NCI-H2171 (cell line): ENCODE measurements at regions not wholly inside any gene's neighbourhood (a gene's known extent, or its start where the extent isn't known, plus 50 kb on each side); places are given as distances from the start of the nearest gene placed in this dataset.

Experiments used
- DNase-seq: peaks from one replicate; lab custom pipeline; 2025; lab: John Stamatoyannopoulos, UW

DNA sequence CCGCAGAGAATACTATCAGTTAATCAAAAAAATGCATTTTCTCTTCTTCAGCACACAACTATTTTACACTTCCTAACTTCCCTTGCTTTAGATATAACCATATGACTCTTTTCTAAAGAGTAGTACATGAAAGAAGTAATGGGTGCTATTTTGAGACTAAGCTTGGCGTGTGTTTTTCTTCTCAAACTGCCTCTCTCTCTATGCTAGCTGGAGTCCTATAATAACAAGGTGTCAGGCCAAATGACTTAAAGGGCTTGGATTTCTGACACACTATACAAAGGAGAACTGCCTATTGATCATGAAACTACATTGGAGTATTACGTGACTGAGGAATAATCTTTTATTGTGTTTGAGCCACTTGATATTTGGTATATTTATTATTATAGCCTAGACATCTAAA lies 1330.1 kb upstream of the SPRY2 start:
- no peak for DNase-seq

DNA sequence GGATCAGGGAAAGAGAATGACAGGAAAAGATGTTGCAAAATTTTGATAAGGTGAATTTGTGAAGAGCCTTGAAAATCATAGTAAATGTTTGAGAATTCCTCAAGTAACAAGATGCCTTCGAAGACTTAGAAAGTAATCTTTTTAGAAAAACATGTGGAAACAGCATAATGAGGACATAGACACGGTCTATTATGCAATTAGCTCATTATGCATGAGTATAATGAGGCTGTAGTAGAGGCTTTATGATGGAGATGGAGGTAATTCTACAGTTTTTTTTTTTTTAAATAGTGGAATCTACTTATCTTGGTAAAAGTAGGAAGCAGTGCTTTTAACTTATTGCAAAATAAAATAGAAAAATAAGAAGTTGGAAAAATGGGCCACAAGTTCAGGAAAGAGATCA lies 1329.1 kb upstream of the SPRY2 start:
- no peak for DNase-seq

DNA sequence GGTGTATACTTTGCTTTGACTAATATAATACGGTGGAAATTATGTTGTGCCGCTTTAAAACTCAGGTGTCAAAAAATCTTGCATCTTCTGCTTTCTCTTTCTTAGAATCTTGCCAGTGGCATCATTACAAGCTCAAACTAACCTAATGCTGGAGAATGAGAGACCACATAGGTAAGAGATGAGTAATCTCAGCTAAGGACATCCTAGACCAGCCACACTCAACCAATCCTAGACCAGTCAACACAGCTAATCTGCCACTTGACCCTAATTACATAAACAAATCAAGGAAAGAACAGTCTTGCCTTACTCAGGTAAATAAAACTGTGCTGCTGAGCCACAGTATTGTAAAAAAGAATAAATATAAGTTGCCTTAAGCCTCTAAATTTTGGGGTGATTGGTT lies 1323.9 kb upstream of the SPRY2 start:
- no peak for DNase-seq

DNA sequence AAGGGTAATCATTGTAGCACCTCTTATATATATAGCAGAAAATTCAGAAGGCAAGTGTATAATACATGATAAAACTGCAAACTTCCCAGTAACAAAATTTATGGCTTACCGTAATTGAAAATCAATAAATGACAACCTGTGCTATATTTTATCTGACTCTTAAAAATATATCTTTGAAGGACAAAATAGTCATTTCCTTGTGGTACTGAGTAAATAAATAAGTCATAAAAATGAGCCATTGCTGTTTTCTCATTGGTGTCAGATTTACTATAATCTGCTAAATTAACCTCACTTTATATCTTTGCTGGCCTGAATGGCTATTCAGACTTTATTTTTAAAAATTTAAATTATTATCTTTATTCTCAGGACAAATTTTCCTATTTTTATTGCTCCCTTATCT lies 1319.1 kb upstream of the SPRY2 start:
- DNase-seq = no peak

DNA sequence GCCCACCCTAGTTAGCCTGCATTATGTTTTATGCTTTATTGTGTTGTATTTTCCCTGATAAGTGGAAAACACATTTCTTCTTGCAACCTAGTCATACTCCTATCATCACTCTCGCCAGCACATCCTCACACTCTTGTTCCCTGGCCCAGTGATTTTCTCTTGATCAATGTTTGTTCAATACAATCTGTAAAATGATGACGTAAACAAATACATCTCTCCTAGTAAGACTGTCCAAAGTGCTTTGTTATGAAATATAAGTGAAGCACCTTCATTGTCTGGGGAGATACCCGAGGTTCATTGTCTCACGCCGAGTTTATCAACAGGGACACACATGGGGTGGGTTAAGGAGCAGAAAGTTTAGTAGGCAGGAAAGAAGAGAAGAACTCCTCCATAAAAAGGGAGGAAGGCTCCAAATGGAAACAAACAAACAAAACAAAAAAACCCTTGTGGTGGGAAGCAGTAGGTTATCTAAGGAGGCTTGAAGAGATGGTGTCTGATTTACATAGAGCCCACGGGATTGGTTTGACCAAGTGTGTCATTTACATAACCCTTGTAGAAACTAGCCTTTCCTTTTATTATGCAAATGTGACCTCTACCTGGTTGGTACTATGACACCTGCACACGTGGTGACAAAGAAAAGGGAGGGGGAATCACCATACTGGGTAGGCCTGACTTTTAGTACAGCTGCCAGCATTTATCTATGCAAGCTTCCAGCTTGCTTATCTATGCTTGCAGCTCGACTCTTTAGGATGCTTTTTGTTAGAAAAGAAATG lies 1317.9 kb upstream of the SPRY2 start:
- DNase-seq = no peak

DNA sequence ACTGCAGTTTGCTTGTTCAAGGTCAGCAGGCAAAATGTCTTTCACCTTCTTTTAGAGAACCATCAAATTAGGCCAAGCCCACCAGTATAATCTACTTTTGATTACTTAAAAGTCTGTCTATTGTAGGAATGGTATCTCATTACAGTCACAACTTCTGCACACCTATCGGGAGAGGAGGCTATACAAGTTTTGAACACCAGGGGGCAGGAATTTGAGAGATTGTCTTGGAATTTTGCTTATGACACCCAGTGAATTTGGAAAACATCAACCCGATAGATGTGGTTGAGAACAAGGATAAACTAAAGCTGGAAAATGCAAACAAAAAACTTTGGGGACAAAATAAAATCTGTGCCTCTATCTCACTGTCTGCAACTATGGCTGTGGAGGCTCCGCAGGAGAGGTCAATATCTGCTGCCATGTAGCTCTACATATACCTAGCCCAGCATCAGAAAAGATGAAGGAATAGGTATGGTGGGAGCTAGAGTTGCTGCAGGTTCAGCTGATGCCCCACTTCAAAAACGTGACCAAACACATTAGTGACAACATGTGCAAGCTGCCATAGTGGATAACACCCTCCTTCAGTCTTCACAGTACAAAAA lies 1299.2 kb upstream of the SPRY2 start:
- DNase-seq = no peak

DNA sequence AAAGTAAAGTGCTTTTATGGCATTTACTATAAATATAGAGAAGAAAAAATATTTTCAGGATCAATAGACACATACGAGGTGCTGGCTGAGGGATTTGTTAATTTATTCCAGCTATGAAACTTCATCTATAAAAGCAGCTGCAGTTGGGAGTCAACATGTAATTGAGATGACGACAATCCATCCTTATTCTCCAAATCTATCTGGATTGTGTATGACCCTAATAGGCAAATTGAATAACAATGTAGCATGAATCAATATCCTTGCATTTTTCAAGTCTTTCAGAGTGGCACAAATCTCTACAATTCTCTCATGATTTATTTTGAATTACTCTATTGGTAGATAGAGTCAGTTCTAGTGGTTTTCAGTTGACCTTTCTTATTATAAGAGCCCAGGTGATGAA lies 1296.5 kb upstream of the SPRY2 start:
- no peak for DNase-seq

DNA sequence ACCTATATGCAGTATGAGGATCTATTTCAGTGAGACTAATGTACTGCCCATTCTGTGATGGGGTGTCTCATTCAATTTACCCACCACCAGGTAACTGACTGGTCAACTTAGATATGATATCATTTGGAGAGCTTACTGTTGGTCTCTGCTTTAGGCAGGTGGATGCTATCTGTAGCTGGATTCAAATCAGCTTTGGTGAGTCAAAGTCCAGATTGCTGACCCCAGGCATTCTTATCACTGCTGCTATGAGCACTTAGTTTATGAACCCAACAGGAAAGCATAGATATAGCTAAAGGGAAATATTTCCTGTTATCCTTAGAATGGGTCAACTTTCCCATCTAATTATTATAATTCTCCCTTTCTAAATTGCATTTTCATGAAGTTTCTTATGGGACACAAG lies 1295.2 kb upstream of the SPRY2 start:
- DNase-seq = no peak

DNA sequence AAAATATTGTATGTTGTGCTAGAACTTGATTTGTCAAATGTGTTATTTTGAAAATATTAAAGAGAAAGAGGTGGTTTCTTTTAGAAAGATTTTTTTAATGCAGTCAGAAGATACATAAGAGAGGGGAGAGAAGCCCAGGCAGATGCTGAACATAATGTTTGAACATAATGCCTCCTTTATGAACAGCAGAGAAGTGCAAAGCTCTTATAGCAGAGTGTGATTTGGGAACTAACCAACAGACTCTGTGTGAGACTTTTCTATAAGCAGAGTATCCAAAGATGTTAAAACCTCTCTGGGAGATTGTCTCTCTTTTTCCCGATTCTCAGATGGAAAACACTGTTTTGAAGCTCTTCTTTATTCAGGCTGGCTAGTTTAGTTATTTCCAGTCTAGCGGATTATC lies 1274.1 kb upstream of the SPRY2 start:
- no peak for DNase-seq

DNA sequence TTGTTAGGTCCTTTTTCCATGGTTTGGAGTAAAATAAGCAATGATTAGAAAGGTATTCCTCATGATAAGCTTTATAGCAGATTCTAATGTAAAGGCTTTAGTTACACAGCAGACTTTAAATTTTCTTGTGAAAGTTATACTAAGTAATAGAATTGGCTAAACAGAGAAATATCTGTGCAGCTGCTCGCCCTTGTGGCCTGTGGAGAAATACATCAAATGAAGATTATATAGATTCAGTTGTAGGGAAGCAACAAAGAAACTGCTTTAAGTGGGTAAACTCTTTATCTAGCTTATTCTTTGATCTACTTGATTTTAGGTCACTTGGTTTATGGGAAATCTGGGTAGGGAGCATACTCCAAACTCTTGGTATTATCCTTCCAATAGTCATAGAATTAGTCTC lies 1269.7 kb upstream of the SPRY2 start:
- no peak for DNase-seq

DNA sequence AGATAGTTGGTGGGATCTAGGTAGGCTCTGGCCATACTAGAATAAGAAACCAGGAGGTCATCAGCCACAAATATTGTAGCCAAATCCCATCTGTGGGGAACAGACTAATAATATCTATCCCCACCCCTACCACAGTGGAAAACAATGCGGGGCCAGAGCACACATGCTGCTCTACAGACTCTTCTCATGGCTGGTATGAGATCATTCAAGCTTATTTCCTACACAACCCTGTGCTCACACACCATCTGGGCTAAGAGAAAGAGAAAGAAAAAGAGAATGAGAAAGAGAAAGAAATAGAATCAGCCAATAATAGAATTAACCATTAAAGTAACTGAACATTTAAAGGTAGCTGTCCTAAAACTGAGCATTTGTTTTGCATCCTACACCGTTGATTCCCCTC lies 1268.4 kb upstream of the SPRY2 start:
- DNase-seq = no peak

DNA sequence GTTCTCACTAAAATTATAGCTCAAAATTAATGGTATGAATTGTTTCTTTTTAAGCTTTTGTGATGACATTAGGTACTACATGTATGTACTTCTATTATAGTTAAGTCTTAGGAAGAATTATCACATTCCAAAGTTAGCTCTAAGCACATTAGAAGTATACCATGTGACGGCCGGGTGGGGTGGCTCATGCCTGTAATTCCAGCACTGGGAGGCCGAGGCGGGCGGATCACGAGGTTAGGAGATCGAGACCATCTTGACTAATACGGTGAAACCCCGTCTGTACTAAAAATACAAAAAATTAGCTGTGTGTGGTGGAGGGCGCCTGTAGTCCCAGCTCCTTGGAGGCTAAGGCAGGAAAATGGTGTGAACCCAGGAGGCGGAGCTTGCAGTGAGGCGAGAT lies 1265.1 kb upstream of the SPRY2 start:
- DNase-seq = no peak

DNA sequence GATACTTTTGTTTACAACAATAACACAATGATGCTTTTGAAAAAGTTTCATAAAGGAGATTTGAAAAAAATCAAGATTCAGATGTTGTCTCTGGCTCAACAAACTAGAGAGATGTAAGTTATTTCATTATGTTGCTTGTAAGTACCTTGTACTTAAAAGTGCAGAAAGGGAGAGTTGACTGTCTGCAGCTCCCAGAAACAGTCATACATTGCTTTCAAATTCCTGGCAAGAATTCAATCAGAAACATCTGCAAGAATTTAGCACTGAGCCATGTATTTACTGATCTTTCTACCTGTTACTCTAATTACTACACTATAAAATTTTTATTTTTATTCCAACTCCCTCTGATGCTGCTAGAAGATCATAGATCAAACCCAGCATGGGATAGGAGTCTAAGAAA lies 1261.3 kb upstream of the SPRY2 start:
- no peak for DNase-seq

DNA sequence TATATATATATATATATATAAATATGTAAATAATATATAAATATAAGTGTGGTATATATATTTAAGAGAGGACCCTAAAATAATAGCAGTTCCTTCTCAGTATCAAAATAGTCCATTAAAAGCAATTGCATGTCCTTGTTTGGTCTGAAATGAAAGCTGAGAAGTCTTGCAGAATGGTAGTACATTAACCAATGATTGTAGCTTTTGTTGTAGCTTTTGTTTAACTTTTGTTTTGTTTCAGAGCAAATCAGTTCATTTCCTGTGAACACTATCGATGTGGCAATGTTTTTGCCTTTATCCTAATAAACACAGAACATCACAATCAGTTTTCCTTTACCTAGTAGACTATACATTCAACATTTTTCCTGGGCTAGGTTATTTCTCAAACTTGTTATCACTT lies 1256.2 kb upstream of the SPRY2 start:
- no peak for DNase-seq

DNA sequence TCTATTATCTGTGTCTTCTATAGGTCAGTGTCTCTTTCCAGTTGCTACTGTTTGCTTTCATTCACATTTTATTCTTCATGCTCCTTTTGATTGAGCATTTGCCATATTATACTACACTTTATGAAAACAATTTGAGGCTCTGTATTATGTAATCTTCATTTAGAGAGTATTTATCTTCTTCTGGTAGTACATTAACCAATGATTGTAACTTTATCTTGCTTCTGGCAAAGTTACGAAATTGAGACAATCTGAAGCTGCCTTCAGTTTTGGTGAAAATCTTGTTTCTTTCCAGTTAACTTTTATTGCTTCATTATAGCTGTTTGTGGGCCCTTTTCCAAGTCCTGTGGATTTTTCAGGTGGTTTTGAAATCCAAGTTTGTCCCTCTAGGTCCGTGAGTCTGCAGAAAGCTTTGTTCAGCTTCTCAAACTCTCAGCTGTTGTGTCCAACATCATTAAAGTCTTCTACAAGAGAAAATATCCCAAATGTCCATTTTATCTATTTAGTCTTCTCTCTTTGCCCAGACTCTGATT lies 1255.4 kb upstream of the SPRY2 start:
- DNase-seq = no peak

DNA sequence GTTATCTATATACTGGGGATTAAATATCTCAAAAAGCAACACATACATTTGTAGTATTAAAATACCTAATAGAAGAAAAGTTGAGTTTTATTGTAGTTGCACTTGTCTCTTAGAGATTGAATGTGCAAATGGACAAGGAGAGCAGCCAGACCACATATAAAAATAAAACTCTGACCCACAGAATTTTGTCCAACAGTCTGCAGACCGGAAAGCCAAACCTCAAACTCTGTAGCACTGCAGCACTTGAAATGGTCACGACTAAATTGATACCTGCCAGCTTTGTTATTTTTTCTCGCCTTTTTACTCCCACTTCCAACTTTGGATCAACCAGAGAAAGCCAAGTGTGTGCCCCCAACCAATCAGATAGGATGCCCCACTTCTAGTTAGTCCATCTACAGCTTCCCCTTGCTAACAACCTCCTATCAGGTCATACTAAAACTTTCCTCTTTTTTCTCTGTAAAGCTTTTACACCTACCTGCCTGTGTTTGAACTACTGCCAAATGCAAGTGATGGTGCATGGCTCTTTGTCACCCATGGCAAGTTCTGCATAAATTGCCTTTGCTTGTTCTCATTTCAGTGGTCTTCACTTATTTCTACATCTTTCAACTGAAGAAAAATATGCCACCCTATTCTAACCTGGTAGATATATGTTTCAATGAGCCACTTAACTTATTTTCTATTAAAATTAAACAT lies 1250.7 kb upstream of the SPRY2 start:
- DNase-seq = no peak

DNA sequence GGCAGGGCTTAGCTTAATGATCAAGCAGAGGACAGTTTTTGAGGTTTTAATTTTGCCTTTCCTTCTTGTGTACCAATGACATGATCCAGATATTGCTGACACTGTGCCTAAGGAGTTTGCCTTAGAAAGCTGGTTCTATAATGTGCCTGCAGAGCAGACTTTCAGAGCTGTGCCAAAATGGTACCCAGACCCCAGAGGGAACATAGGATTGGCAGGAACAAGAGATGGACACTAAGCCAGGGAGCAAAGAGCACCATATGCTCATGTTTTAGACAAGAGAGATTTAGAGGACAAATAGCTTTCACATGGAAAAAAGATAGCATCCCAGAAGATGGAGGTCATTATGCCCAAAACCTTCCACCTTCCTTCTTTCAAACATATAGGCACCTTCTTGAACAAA lies 1241.5 kb upstream of the SPRY2 start:
- DNase-seq = no peak

DNA sequence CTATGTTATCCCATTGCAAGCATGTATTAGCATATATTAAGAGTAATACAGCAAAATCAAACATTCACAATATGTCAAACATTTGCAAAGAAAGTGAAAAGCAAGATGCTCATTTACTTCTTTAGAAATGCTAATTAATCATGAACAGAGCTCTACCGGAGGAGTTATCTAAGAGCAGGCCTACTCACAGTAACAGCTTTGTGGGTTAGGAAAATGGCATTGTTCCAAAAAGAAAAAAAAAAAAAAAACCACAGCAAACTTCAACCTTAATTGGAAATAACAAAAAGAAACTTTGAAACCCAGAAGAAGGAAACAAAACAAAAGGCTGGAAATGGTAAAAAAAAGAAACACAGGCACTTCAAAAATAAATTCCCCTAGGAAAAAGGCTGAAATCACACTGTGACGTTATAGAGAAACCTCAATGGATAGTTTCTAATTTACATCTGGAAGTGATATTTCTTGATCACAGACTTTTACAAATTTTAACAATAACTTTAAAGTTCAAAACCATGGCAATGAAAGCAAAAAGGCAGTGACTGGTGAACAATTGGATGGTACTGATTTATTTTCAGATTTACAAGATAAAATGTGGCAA lies 1236.8 kb upstream of the SPRY2 start:
- no peak for DNase-seq

DNA sequence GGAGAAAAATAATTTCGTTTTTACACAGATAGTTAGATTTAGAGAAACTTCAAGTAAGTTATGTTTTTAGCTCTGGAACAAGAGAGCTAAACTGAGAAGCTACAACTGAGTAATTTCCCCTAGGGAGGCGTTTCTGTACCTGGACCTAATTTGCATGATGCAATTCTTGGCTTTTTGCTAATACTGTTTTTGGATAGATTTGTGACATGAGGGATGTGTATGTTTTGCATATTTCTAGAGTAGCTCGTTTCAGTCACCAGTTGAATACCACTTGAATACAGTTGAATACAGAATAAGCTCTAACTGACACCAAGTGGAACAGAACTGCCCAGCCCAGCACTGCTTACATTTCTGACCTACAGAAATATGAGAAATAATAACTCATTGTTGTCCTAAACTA lies 1227.9 kb upstream of the SPRY2 start:
- no peak for DNase-seq

DNA sequence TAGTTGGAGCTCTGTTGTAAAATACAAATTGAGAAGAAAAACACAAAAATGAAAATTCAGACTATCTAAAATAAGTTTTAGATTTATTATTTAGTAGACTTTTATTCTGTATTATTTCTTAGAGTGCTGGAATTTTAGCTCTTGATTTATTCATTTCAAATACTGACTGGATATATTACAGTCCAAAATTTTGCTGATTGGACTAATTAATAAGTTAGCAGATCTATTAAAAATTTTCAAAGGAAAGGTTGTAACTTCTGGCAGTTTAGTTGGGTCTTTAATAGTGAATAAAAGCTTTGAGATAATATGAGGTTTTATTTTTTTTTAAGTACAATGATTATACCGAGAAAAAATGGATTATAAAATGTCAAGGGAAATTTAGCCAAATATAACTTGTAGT lies 1224.9 kb upstream of the SPRY2 start:
- no peak for DNase-seq

DNA sequence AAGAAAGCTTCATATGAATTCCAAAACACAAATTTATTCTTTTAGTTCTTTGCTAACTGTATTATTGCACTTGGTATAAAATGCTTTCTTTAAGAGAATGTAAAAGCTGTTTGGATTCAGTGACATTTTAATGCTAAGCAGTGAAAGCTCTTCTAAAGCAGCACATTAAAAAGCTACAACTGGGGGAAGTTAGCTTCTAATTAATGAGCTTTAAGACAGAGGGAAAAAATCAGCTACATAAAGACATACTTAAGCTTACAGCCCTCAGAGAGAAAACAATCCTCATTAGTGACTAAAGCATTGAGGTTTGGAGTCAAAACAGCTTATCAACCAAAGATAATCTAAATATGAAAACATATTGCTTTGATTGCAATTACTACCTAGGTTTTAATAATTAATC lies 1222.2 kb upstream of the SPRY2 start:
- DNase-seq = no peak

DNA sequence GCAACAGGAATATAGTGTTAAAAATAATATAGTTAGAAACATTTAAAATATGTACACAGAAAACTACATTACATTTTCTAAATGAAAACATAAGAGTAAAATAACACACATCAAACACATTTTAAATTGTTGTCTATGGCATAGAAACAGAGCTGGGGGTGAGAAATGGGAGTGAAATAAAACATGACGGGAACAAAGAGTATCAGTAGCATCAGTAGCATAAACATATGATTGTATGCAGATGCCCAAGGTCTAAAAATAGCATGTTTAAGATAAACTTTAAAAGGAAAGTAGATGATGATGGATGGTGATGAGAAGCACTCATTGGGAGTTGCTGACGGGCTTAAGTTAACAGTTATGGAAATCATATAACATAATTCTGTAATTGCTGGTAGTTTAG lies 1221.7 kb upstream of the SPRY2 start:
- DNase-seq = no peak

DNA sequence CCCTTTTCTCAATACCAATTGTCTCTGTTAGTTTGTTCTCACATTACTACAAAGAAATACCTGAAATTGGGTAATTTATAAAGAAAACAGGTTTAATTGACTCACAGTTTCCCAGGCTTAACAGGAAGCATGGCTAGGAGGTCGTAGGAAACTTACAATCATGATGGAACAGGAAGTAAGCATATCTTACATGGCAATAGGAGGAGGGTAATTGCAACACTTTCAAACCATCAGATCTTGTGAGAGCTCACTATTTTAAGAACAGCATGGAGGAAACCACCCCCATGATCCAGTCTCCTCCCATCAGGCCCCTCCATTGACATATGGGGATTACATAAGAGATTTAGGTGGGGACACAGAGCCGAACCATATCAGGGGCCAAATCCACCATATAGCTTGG lies 1210.1 kb upstream of the SPRY2 start:
- no peak for DNase-seq
